ENCODE measurements at regions not wholly inside any gene's neighbourhood (a gene's known extent, or its start where the extent isn't known, plus 50 kb on each side); places are given as distances from the start of the nearest gene placed in this dataset.
"Not testable (repeated sequence)": the region's sequence is repeated elsewhere in the genome, so short reads cannot be mapped to it uniquely, and the experiment has no call there.

DNA sequence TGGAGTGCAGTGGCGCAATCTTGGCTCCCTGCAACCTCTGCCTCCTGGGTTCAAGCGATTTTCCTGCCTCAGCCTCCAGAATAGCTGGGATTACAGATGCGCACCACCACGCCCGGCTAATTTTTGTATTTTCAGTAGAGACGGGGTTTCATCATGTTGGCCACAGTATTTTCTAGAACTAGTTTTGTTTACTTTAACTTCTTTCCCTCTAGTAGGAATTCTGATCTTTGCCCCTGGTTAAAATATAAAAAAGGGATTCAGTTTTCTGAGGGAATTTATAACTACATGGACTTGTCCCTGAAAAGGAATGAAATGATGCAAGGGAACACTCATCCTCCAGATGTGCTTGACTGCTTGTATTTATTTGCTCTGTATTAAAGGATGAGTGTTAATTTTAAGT lies 628.9 kb downstream of the ETNK1 start:
- DNase-seq (ENCODE audit: low spot score), result not testable (repeated sequence)

- no peak for DNase-seq (ENCODE audit: low spot score)
These were observed 634.6 kb downstream of the ETNK1 start for GRCh38 chr12:23259558-23259957.

DNA sequence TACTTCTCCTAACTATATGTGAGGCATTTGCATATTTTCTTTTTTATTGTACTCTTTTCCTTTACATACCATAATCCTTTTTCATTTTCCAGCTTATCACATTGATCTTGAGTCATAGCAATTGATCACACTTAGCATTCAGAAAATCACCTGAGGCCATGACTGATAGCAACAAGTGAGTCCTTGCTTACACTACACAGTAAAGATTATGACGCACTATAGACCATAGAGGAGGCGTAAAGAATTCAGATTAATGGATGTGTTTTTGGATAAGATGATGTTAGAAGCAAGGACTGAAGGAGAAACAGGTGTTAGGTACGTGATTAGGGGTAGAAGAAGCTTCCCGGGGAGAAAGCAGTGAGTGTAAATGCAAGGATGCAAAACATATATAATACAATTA lies 637.7 kb downstream of the ETNK1 start:
- DNase-seq (ENCODE audit: low spot score), result no peak

GRCh38 chr12:23277831-23278230 lies 652.9 kb downstream of the ETNK1 start:
- no peak for DNase-seq (ENCODE audit: low spot score)

- no peak for DNase-seq (ENCODE audit: low spot score)
These were observed 656.3 kb downstream of the ETNK1 start for GRCh38 chr12:23281295-23281694.

GRCh38 chr12:23282701-23283100 lies 657.7 kb downstream of the ETNK1 start:
- DNase-seq (ENCODE audit: low spot score), result no peak

- not testable (repeated sequence) for DNase-seq (ENCODE audit: low spot score)
These were observed 661.0 kb downstream of the ETNK1 start for GRCh38 chr12:23285764-23286530.

DNA sequence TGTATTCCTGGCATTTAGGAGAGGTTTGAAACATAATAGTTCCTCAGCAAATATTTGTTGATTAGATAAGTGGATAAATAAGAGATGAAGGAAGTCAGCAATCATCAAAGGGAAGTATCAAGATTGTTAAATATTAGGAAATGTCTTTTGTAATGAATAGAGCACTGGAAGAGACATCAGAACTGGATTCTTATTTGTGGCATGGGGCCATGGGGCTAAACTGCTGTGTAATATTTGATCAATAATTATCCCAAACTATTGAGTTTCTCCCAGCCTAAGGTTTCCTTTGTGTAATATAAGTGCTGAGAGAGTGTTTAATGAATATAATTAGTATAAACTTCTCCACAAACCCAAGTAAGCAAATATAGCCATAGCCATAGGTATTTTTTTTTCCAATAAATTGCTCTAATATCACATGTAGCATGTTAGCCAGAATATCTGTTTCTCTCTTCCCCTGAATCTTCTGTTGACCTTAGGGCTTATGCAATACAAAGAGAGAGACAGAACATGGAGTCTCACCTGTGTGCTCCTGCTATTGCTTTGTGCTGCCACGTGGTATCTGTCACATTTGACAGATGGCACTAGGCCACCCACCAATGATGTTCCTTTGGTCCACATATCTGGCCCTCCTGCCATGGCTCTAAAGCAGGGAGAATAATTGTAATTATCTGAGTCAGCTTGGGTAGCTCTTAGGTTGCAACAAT lies 658.7 kb downstream of the SOX5 start:
- no peak for DNase-seq (ENCODE audit: low spot score)

- DNase-seq (ENCODE audit: low spot score), result no peak
These were observed 646.2 kb downstream of the SOX5 start for GRCh38 chr12:23303220-23303619.

- no peak for DNase-seq (ENCODE audit: low spot score)
These were observed 645.6 kb downstream of the SOX5 start for GRCh38 chr12:23303821-23304220.

DNA sequence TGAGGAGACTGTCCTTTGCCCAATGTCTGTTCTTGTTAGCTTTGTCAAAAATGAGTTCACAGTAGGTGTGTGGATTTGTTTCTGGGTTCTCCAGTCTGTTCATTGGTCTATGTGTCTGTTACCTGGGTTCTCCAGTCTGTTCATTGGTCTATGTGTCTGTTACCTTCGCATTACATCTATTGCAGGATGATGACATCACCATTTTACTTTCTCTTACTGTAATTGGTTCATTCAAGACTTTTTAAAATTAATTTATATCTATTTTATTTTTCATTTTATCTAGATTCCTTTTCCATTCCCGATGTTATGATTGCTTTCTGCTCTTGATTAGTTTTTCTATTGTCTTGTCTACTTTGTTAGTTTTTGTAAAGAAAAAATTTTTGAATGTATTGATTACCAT lies 615.5 kb downstream of the SOX5 start:
- no peak for DNase-seq (ENCODE audit: low spot score)

DNA sequence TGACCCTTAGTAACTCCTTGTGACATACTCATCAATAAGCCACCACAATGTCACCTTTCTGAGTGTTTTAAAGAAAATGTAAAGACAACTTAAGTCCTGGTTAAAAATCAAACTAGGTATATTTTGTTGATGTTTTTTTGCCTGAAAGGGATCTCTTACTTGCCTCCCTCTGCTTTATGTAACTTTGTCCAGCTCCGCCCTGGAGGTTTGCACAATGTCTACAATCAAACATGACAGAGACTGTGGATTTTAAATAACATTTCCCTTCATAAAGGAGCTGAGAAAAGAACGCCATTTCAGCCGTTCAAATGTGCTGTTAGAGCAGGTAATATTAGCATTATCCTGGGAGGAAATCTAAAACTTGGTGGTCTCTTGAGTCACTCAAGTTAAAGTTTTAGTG lies 613.9 kb downstream of the SOX5 start:
- DNase-seq (ENCODE audit: low spot score), result no peak

DNA sequence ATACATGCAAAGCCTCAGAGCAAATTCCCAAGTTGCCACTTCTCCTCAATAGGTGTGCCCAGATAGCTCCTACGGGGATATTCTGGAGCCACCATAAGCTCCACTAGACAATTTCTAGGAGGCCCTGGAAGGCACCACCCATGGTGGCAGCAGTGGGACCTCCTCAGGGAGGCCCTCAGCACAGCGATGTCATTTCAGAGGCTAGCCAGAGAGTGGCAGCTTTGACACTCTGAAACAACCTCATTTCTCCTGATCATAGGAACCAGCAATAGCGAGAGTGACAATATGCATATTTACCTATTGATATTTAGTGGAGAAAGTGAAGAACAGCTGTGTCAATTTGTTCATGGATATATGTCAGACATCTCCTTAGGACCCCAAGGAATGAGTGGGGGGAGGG lies 612.3 kb downstream of the SOX5 start:
- DNase-seq (ENCODE audit: low spot score), result no peak

DNA sequence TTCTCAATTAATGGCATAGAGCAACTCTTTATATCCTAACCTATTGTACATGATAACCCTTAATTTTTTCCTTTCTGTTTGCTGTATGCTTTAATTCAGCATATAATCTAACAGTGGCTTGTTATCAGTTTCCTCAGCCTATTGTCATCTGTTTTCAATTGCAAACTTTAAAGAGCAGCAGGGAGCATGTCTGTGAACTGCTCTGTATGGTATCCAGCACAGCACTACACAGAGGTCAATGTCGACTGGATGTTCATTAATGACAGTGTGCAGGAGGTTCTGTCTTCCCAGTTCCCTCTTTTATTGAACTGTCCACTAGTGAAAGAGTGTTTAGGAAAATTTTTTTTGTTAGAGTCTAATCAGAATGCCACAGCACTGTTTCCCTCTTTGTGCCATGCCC lies 609.1 kb downstream of the SOX5 start:
- no peak for DNase-seq (ENCODE audit: low spot score)

GRCh38 chr12:23342407-23342806 lies 607.1 kb downstream of the SOX5 start:
- no peak for DNase-seq (ENCODE audit: low spot score)

DNA sequence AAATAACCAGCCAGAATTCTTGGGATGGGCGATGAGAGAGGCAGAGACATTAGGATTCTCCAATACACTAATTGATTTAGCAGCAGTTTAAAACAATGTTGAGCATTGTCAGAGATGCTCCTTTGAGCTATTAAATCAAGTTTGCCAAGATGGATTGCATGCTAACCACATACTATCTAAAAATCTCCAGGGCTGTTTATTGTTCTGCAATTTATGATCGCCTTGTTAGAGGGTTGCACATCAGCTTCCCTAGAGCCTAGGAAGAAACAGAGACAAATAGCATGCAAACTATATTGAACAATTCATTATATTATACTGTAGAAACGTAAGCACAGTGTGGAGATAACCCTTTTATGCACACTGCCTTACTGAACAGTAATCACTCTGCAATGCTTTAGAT lies 599.9 kb downstream of the SOX5 start:
- no peak for DNase-seq (ENCODE audit: low spot score)

GRCh38 chr12:23350808-23351207 lies 598.7 kb downstream of the SOX5 start:
- DNase-seq (ENCODE audit: low spot score), result no peak

DNA sequence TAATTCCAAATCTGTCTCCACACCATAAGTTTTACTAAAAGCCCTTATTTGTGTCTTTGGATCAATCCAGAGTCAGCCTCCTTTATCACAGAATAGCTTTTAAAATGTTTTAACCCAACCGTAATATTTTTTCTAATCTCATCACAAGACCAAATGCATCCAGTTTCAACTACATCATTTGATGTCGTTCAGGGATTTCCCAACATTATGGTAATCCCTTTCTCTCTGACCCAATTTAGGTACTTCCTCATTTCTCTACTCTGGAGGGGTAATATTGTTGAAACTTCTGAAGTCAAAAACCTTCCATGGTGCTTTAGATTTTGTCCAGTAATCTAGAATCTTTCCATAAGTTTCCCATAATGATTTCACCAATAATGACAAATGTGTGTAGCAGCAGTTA lies 596.8 kb downstream of the SOX5 start:
- DNase-seq (ENCODE audit: low spot score), result no peak

GRCh38 chr12:23354800-23355199 lies 594.7 kb downstream of the SOX5 start:
- no peak for DNase-seq (ENCODE audit: low spot score)

DNA sequence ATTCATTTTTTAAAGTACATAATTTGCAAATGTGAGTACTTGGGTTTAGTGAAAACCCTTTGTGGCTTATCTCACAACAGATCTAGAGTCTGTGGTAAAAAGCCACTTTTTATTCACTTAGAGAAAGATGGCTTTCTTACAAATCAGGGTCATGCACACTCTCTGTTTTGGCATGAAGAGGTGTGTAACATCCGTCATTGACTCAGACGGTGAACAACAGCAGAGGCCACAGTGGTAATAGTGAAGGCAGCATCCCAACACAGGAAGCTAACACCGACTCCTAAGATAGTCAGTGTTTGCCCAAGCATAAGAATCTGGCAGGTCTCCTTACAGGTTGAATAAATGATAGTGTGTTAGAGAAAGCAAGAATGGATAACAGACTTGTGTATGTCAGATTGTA lies 593.0 kb downstream of the SOX5 start:
- DNase-seq (ENCODE audit: low spot score), result no peak

GRCh38 chr12:23356927-23357708 lies 592.4 kb downstream of the SOX5 start:
- no peak for DNase-seq (ENCODE audit: low spot score)

GRCh38 chr12:23359975-23360701 lies 589.3 kb downstream of the SOX5 start:
- no peak for DNase-seq (ENCODE audit: low spot score)

Data from LoVo (cell line).